ENCODE measurements at regions not wholly inside any gene's neighbourhood (a gene's known extent, or its start where the extent isn't known, plus 50 kb on each side); places are given as distances from the start of the nearest gene placed in this dataset.

GRCh38 chr7:17677408-17677807, 262.9 kb downstream of the SNX13 start:
- no peak overlapping the region for H3K4me3 ChIP-seq (ENCODE audit: low read depth, low read length)
- no peak for DNase-seq (ENCODE audit: low read depth)
- no peak for TF ChIP-seq MAX (IDR thresholded peaks at IDR 0.05; ENCODE audit: low read depth, low read length)
- TF ChIP-seq MYC (IDR thresholded peaks at IDR 0.05; ENCODE audit: low read depth, low read length) = no peak
- TF ChIP-seq POLR2A (IDR thresholded peaks at IDR 0.05; ENCODE audit: extremely low read depth, insufficient read length) = no peak
- no peak for TF ChIP-seq CTCF (IDR thresholded peaks at IDR 0.05; ENCODE audit: low read depth, low read length)

GRCh38 chr7:17678896-17679295, 261.4 kb downstream of the SNX13 start:
- TF ChIP-seq MAX (IDR thresholded peaks at IDR 0.05; ENCODE audit: low read depth, low read length) (no peak), MYC (IDR thresholded peaks at IDR 0.05; ENCODE audit: low read depth, low read length) (no peak), POLR2A (IDR thresholded peaks at IDR 0.05; ENCODE audit: extremely low read depth, insufficient read length) (no peak), CTCF (IDR thresholded peaks at IDR 0.05; ENCODE audit: low read depth, low read length) (no peak)
- DNase-seq (ENCODE audit: low read depth) = no peak
- no peak overlapping the region for H3K4me3 ChIP-seq (ENCODE audit: low read depth, low read length)

GRCh38 chr7:17679458-17679857, 260.8 kb downstream of the SNX13 start:
- TF ChIP-seq MAX (IDR thresholded peaks at IDR 0.05; ENCODE audit: low read depth, low read length) = no peak
- no peak for TF ChIP-seq POLR2A (IDR thresholded peaks at IDR 0.05; ENCODE audit: extremely low read depth, insufficient read length)
- no peak for TF ChIP-seq MYC (IDR thresholded peaks at IDR 0.05; ENCODE audit: low read depth, low read length)
- TF ChIP-seq CTCF (IDR thresholded peaks at IDR 0.05; ENCODE audit: low read depth, low read length) = no peak
- DNase-seq (ENCODE audit: low read depth) = no peak
- H3K4me3 ChIP-seq (ENCODE audit: low read depth, low read length) = no peak overlapping the region

- no peak overlapping the region for H3K4me3 ChIP-seq (ENCODE audit: low read depth, low read length)
- DNase-seq (ENCODE audit: low read depth) = no peak
- TF ChIP-seq POLR2A (IDR thresholded peaks at IDR 0.05; ENCODE audit: extremely low read depth, insufficient read length) (no peak), MYC (IDR thresholded peaks at IDR 0.05; ENCODE audit: low read depth, low read length) (no peak), CTCF (IDR thresholded peaks at IDR 0.05; ENCODE audit: low read depth, low read length) (no peak), MAX (IDR thresholded peaks at IDR 0.05; ENCODE audit: low read depth, low read length) (no peak)
Measured at GRCh38 chr7:17680026-17680425, 260.3 kb downstream of the SNX13 start.

GRCh38 chr7:17680943-17681351, 259.3 kb downstream of the SNX13 start:
- DNase-seq (ENCODE audit: low read depth) = peak; percentile 48
- no peak overlapping the region for H3K4me3 ChIP-seq (ENCODE audit: low read depth, low read length)
- no peak for TF ChIP-seq MAX (IDR thresholded peaks at IDR 0.05; ENCODE audit: low read depth, low read length)
- TF ChIP-seq CTCF (IDR thresholded peaks at IDR 0.05; ENCODE audit: low read depth, low read length) = no peak
- no peak for TF ChIP-seq POLR2A (IDR thresholded peaks at IDR 0.05; ENCODE audit: extremely low read depth, insufficient read length)
- no peak for TF ChIP-seq MYC (IDR thresholded peaks at IDR 0.05; ENCODE audit: low read depth, low read length)

GRCh38 chr7:17681965-17682364, 258.3 kb downstream of the SNX13 start:
- H3K4me3 ChIP-seq (ENCODE audit: low read depth, low read length) = no peak overlapping the region
- TF ChIP-seq POLR2A (IDR thresholded peaks at IDR 0.05; ENCODE audit: extremely low read depth, insufficient read length) (no peak), MYC (IDR thresholded peaks at IDR 0.05; ENCODE audit: low read depth, low read length) (no peak), MAX (IDR thresholded peaks at IDR 0.05; ENCODE audit: low read depth, low read length) (no peak), CTCF (IDR thresholded peaks at IDR 0.05; ENCODE audit: low read depth, low read length) (no peak)
- DNase-seq (ENCODE audit: low read depth) = no peak

All from NB4 (cell line).